Ishikawa (cell line): ENCODE measurements at regions not wholly inside any gene's neighbourhood (a gene's known extent, or its start where the extent isn't known, plus 50 kb on each side); places are given as distances from the start of the nearest gene placed in this dataset.

ENCODE experiments used
- CEBPB ChIP-seq: IDR thresholded peaks from 2 replicates; pipeline ENCODE4 v1.6.1; 2012
- CREB1 ChIP-seq: IDR thresholded peaks from 2 replicates; pipeline ENCODE4 v1.6.1; 2012; ENCODE audit warnings: low read depth
- EGR1 ChIP-seq: IDR thresholded peaks from 2 replicates; pipeline ENCODE4 v1.6.1; 2012
- EP300 ChIP-seq: IDR thresholded peaks from 2 replicates; pipeline ENCODE4 v1.6.1; 2012; ENCODE audit warnings: borderline replicate concordance
- MAX ChIP-seq: IDR thresholded peaks from 2 replicates; pipeline ENCODE4 v1.6.1; 2012
- NFIC ChIP-seq: IDR thresholded peaks from 2 replicates; pipeline ENCODE4 v1.6.1; 2012
- RAD21 ChIP-seq: IDR thresholded peaks from 2 replicates; pipeline ENCODE4 v1.6.1; 2012; ENCODE audit warnings: low read depth
- REST ChIP-seq: IDR thresholded peaks from 2 replicates; pipeline ENCODE4 v1.6.1; 2012; ENCODE audit warnings: low read depth, mild to moderate bottlenecking
- TAF1 ChIP-seq: IDR thresholded peaks from 2 replicates; pipeline ENCODE4 v1.6.1; 2012; ENCODE audit warnings: low read depth, mild to moderate bottlenecking
- TCF12 ChIP-seq: IDR thresholded peaks from 2 replicates; pipeline ENCODE4 v1.6.1; 2012; ENCODE audit warnings: low read depth
- YY1 ChIP-seq: IDR thresholded peaks from 2 replicates; pipeline ENCODE4 v1.6.1; 2012; ENCODE audit warnings: low read depth
- ZBTB7A ChIP-seq: IDR thresholded peaks from 2 replicates; pipeline ENCODE4 v1.6.1; 2012; ENCODE audit warnings: low read depth

GRCh38 chr17:36856903-36857381 lies 80.3 kb upstream of the LHX1 start:
- TF ChIP-seq ZBTB7A (no peak), TCF12 (no peak), EP300 (no peak), MAX (no peak), TAF1 (no peak), REST (no peak), CREB1 (no peak), CEBPB (no peak), EGR1 (no peak), YY1 (no peak), NFIC (no peak), RAD21 (no peak)
